GM12873 (cell line): ENCODE measurements at regions not wholly inside any gene's neighbourhood (a gene's known extent, or its start where the extent isn't known, plus 50 kb on each side); places are given as distances from the start of the nearest gene placed in this dataset.

Experiments
- CTCF ChIP-seq: IDR thresholded peaks from 2 replicates; pipeline ENCODE4 v1.5.1; 2012; ENCODE audit warnings: low read depth, mild to moderate bottlenecking, moderate library complexity, low read length, control low read depth; ENCODE audit not compliant: insufficient read depth; ENCODE audit errors: missing control alignments

GRCh38 chr1:185537596-185537995 lies 196.6 kb upstream of the HMCN1 start:
- no peak for TF ChIP-seq CTCF

GRCh38 chr1:185536165-185536920 lies 197.8 kb upstream of the HMCN1 start:
- no peak for TF ChIP-seq CTCF

- TF ChIP-seq CTCF: no peak
Measured at GRCh38 chr1:185535621-185536020, 198.6 kb upstream of the HMCN1 start.

- TF ChIP-seq CTCF: no peak
Measured at GRCh38 chr1:185534801-185535200, 199.4 kb upstream of the HMCN1 start.

GRCh38 chr1:185533596-185533995 lies 200.6 kb upstream of the HMCN1 start:
- TF ChIP-seq CTCF: no peak

GRCh38 chr1:185532856-185533255 lies 201.3 kb upstream of the HMCN1 start:
- no peak for TF ChIP-seq CTCF

- no peak for TF ChIP-seq CTCF
Measured at GRCh38 chr1:185531838-185532237, 202.4 kb upstream of the HMCN1 start.
